ENCODE measurements at regions not wholly inside any gene's neighbourhood (a gene's known extent, or its start where the extent isn't known, plus 50 kb on each side); places are given as distances from the start of the nearest gene placed in this dataset.

- no peaks in the 10 kb centered on the region for H3K4me1 Mint-ChIP-seq
- ATAC-seq (no peak), DNase-seq (ENCODE audit: low spot score) (no peak)
- Histone ChIP-seq H3K4me2 (no peak overlapping the region), H3K4me3 (no peak overlapping the region), H3F3A (replicated peaks; ENCODE audit: low read depth) (no peaks in the 10 kb centered on the region), H3K79me2 (replicated peaks; ENCODE audit: insufficient read depth) (no peaks in the 10 kb centered on the region), H3K36me3 (ENCODE audit: insufficient read depth) (no peaks in the 10 kb centered on the region), H2AFZ (no peak overlapping the region), H3K27me3 (ENCODE audit: insufficient read depth) (no peaks in the 10 kb centered on the region), H3K9me2 (ENCODE audit: insufficient read depth) (peaks cover 10% of the 10 kb centered on the region; the same call in 1 of the 2 replicates), H3K4me1 (ENCODE audit: insufficient read depth) (no peaks in the 10 kb centered on the region), H4K20me1 (replicated peaks; ENCODE audit: insufficient read depth) (no peaks in the 10 kb centered on the region), H3K27ac (ENCODE audit: low read depth) (no peak overlapping the region)
- H3K36me3 Mint-ChIP-seq (ENCODE audit: low read depth): no peaks in the 10 kb centered on the region
- no peak overlapping the region for H3K4me3 Mint-ChIP-seq
- no peak overlapping the region for H3K27ac Mint-ChIP-seq
- TF ChIP-seq ZNF114 (CRISPR knock-in tag; IDR thresholded peaks at IDR 0.05): no peak
- TF ChIP-seq CTCF (conservative IDR thresholded peaks at IDR 0.05; ENCODE audit: low read depth in 2 of 2): no peak
- TF ChIP-seq REST (IDR thresholded peaks at IDR 0.05; ENCODE audit: unreplicated experiment): no peak
- H3K27me3 Mint-ChIP-seq (ENCODE audit: insufficient read depth, low read depth, poor library complexity): peaks cover 2% of the 10 kb centered on the region
- no peaks in the 10 kb centered on the region for H3K9me3 Mint-ChIP-seq
Measured at GRCh38 chr9:13457795-13458194, 178.3 kb upstream of the MPDZ start.

- Histone ChIP-seq H3K27ac (ENCODE audit: low read depth) (no peak overlapping the region), H3K9me2 (ENCODE audit: insufficient read depth) (no peaks in the 10 kb centered on the region), H3K27me3 (ENCODE audit: insufficient read depth) (no peaks in the 10 kb centered on the region), H3F3A (replicated peaks; ENCODE audit: low read depth) (no peaks in the 10 kb centered on the region), H3K79me2 (replicated peaks; ENCODE audit: insufficient read depth) (no peaks in the 10 kb centered on the region), H3K4me3 (no peak overlapping the region), H3K4me2 (no peak overlapping the region), H4K20me1 (replicated peaks; ENCODE audit: insufficient read depth) (no peaks in the 10 kb centered on the region), H3K36me3 (ENCODE audit: insufficient read depth) (no peaks in the 10 kb centered on the region), H3K4me1 (ENCODE audit: insufficient read depth) (peaks cover 11% of the 10 kb centered on the region; the same call in 1 of the 2 replicates), H2AFZ (no peak overlapping the region)
- TF ChIP-seq ZNF462 (CRISPR knock-in tag; IDR thresholded peaks at IDR 0.05) (no peak), EZH2 (IDR thresholded peaks at IDR 0.05; ENCODE audit: low read depth, unreplicated experiment) (no peak), STAT1 (IDR thresholded peaks at IDR 0.05; ENCODE audit: unreplicated experiment) (no peak), CTCF (conservative IDR thresholded peaks at IDR 0.05; ENCODE audit: low read depth in 2 of 2) (no peak)
- no peaks in the 10 kb centered on the region for H3K9me3 Mint-ChIP-seq
- no peak overlapping the region for H3K4me3 Mint-ChIP-seq
- H3K27me3 Mint-ChIP-seq (ENCODE audit: insufficient read depth, low read depth, poor library complexity): peaks cover 2% of the 10 kb centered on the region
- DNase-seq (ENCODE audit: low spot score): no peak
- no peak overlapping the region for H3K27ac Mint-ChIP-seq
- peaks cover 18% of the 10 kb centered on the region for H3K4me1 Mint-ChIP-seq
- no peak for ATAC-seq
- no peaks in the 10 kb centered on the region for H3K36me3 Mint-ChIP-seq (ENCODE audit: low read depth)
Measured at GRCh38 chr9:13450723-13451122, 171.2 kb upstream of the MPDZ start.

All from GM23338 (cell line).